Endothelial cell of umbilical vein (primary cell): ENCODE measurements at regions not wholly inside any gene's neighbourhood (a gene's known extent, or its start where the extent isn't known, plus 50 kb on each side); places are given as distances from the start of the nearest gene placed in this dataset.

Experiments used
- EZH2 ChIP-seq: IDR thresholded peaks from 2 replicates; pipeline ENCODE4 v1.6.1; 2012; ENCODE audit warnings: borderline replicate concordance, low read depth, mild to moderate bottlenecking, moderate library complexity, low read length, inconsistent platforms; ENCODE audit not compliant: severe bottlenecking
- JUN ChIP-seq: IDR thresholded peaks from 2 replicates; pipeline ENCODE4 v1.6.1; 2011; ENCODE audit warnings: borderline replicate concordance, low read depth; ENCODE audit not compliant: insufficient read length, insufficient read depth
- MYC ChIP-seq: IDR thresholded peaks from one replicate; pipeline ENCODE4 v1.6.1; 2011; ENCODE audit warnings: mild to moderate bottlenecking, low read depth, low read length
- POLR2A ChIP-seq: IDR thresholded peaks from 2 replicates; pipeline ENCODE4 v1.6.1; 2012; ENCODE audit warnings: low read depth, mild to moderate bottlenecking, control low read depth, low read length
- POLR2AphosphoS5 ChIP-seq: IDR thresholded peaks from 2 replicates; pipeline ENCODE4 v1.6.1; 2012; ENCODE audit warnings: low read depth, mild to moderate bottlenecking, control low read depth, low read length, moderate library complexity; ENCODE audit not compliant: insufficient read depth
- TF ChIP-seq, protein P1 (sequence below), 2 donors: IDR thresholded peaks; 1 replicate in 1 of 2; 2 replicates in 1 of 2; pipeline ENCODE4 v1.5.1; 2011; ENCODE audit warnings: low read length in 2 of 2, mild to moderate bottlenecking in 2 of 2, moderate library complexity in 2 of 2, control low read depth in 1 of 2, inconsistent platforms in 1 of 2, low read depth in 1 of 2; ENCODE audit not compliant: insufficient read depth in 1 of 2; ENCODE audit errors: extremely low read depth in 1 of 2
- TF ChIP-seq, protein P2 (sequence below): IDR thresholded peaks from 2 replicates; pipeline ENCODE4 v1.6.1; 2011; ENCODE audit not compliant: insufficient read depth, insufficient read length

DNA sequence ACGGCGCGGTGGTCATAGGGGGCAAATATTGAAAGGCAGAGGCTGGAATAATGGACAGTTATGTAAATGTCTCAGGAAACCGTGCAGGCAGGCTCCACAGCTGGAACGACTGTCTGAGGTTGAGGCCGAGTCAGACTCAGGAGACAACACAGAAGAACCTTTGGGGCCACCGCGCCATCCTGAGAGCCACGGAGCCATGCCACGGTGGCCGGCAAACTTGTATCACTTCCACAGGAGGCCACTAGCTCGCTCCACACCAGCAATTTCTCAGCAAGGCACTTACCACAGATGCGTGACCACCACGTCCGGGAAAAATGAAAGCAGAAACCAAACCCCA lies 156.7 kb upstream of the SALL3 start:
- TF ChIP-seq, protein P1, sequence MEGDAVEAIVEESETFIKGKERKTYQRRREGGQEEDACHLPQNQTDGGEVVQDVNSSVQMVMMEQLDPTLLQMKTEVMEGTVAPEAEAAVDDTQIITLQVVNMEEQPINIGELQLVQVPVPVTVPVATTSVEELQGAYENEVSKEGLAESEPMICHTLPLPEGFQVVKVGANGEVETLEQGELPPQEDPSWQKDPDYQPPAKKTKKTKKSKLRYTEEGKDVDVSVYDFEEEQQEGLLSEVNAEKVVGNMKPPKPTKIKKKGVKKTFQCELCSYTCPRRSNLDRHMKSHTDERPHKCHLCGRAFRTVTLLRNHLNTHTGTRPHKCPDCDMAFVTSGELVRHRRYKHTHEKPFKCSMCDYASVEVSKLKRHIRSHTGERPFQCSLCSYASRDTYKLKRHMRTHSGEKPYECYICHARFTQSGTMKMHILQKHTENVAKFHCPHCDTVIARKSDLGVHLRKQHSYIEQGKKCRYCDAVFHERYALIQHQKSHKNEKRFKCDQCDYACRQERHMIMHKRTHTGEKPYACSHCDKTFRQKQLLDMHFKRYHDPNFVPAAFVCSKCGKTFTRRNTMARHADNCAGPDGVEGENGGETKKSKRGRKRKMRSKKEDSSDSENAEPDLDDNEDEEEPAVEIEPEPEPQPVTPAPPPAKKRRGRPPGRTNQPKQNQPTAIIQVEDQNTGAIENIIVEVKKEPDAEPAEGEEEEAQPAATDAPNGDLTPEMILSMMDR (IDR thresholded peaks at IDR 0.05; ENCODE audit: extremely low read depth in 1 of 2, insufficient read depth in 1 of 2, low read depth in 1 of 2, low read length in 2 of 2): no peak
- TF ChIP-seq POLR2A: no peak
- no peak for TF ChIP-seq JUN
- TF ChIP-seq EZH2: no peak
- no peak for TF ChIP-seq POLR2AphosphoS5
- TF ChIP-seq, protein P2, sequence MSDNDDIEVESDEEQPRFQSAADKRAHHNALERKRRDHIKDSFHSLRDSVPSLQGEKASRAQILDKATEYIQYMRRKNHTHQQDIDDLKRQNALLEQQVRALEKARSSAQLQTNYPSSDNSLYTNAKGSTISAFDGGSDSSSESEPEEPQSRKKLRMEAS: no peak
- TF ChIP-seq MYC: no peak
